ENCODE measurements at regions not wholly inside any gene's neighbourhood (a gene's known extent, or its start where the extent isn't known, plus 50 kb on each side); places are given as distances from the start of the nearest gene placed in this dataset.

DNA sequence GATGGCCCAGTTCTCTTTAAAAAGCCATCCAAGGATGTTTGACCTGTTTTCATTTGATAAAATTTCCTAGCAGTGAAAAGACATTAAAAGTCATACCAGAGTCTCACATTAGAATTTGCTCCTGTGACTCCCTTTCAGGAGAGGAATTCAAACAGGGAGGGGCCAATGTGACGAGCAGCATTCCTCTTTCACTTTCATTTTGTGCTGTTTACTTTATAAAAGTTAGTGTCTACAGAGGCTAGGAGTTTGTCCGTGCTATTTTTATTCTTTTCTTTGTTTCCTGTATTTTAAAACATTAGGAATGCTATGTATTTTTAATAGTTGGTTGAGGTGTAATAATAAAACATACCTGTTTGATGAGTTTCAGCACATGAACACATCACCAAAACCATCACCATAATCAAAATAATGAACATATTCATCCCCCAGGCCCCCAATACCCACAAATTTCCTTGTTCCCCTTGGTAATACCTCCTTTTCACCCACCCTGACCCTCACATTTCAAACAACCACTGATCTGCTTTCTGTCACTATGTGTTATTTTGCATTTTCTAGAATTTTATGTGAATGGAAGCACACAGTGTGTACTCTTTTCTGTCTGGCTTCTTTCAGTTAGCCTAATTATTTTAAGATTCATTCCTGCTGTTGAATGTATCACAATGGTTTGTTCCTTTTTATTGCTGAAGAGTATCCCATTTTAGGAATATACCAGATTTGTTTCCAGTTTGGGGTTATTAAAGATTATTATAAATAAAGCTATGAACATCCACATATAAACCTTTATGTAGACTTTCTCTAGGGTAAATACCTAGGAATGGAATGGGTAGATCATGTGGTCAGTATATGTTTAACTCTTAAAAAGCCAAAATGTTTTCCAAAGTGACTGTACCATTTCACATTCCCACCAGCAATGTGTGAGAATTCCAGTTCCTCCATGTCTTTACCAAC lies 129.5 kb downstream of the TENT5C start:
- Histone ChIP-seq H3K9ac (ENCODE audit: low read length) (no peak overlapping the region), H3K27ac (ENCODE audit: low read depth, low read length) (no peak overlapping the region), H3K27me3 (ENCODE audit: insufficient read depth, low read length) (no peaks in the 10 kb centered on the region), H3K4me3 (replicated peaks in 1 of 2; ENCODE audit: low read depth in 1 of 2, low read length in 2 of 2) (peak overlapping the region; percentile 8 to 50), H3K9me2 (ENCODE audit: insufficient read depth) (no peaks in the 10 kb centered on the region), H3K9me3 (ENCODE audit: control insufficient read depth in 1 of 2, insufficient read depth in 1 of 2, low read depth in 1 of 2, low read length in 2 of 2) (no peaks in the 10 kb centered on the region), H3K4me2 (ENCODE audit: low read length) (peak overlapping the region; percentile 76), H3K36me3 (ENCODE audit: control insufficient read depth in 1 of 2, insufficient read depth in 2 of 2, low read length in 2 of 2) (no peaks in the 10 kb centered on the region), H4K20me1 (ENCODE audit: insufficient read depth) (no peaks in the 10 kb centered on the region), H3K79me2 (ENCODE audit: insufficient read depth, low read length) (no peaks in the 10 kb centered on the region), H2AFZ (ENCODE audit: low read depth, low read length, poor library complexity, severe bottlenecking) (peak overlapping the region; percentile 98), H3K4me1 (ENCODE audit: control insufficient read depth in 1 of 2, insufficient read depth in 2 of 2, low read length in 2 of 2) (peaks cover 0 to 5% of the 10 kb centered on the region in 2 experiments; a peak in 1 of 4 replicates)
- RAD21 ChIA-PET (ENCODE audit: low non-redundant PET in 1 of 2, low total read pairs in 2 of 2, uncharacterized antibody in 2 of 2, unreplicated experiment in 2 of 2) = no interaction called here
- DNase-seq (ENCODE audit: low read depth, low spot score) (no peak), ATAC-seq (peak; percentile 66; the same call in 1 of the 2 replicates)
- intact Hi-C loops (cut with micrococcal nuclease) = no loop called here
- POLR2A ChIA-PET = no interaction called here
- TF ChIP-seq RAD21 (IDR thresholded peaks at IDR 0.05; ENCODE audit: low read depth) = no peak
- TF ChIP-seq POLR2AphosphoS5 (IDR thresholded peaks at IDR 0.05; ENCODE audit: low read depth, low read length) = no peak
- CTCF ChIA-PET = interaction anchor here (0.7 kb wide), 1 partner anchor 19 kb away, joined by 3 read pairs; no protein-coding TSS in a partner anchor
- BruUV-seq (replicated peaks) = no TSS peak

DNA sequence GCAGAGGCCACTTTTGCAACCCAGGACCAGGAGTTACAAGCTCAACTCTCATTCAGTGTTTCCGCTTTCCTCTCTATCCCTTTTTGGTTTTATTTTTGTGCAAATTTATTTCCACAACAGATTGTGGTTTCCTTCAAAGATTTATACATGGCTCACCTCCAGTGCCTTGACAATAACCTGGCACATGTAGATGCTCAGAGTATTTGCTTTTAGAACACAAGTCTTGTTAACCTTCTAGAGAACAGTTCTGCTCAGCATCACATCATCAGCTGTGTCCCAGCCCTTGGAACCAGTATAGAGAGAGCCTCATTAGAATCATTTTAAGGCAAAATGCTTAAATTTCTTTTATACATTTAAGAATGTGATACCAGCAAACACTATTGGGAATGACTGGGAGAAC lies 133.7 kb downstream of the TENT5C start:
- H4K20me1 ChIP-seq (ENCODE audit: insufficient read depth) = no peaks in the 10 kb centered on the region
- intact Hi-C loops (cut with micrococcal nuclease) = no loop called here
- H3K27me3 ChIP-seq (ENCODE audit: insufficient read depth, low read length) = no peaks in the 10 kb centered on the region
- H3K4me3 ChIP-seq (replicated peaks in 1 of 2; ENCODE audit: low read depth in 1 of 2, low read length in 2 of 2) = no peak overlapping the region
- no peaks in the 10 kb centered on the region for H3K9me3 ChIP-seq (ENCODE audit: control insufficient read depth in 1 of 2, insufficient read depth in 1 of 2, low read depth in 1 of 2, low read length in 2 of 2)
- ATAC-seq (no peak), DNase-seq (ENCODE audit: low read depth, low spot score) (no peak)
- peaks cover 0 to 5% of the 10 kb centered on the region in 2 experiments; a peak in 1 of 4 replicates for H3K4me1 ChIP-seq (ENCODE audit: control insufficient read depth in 1 of 2, insufficient read depth in 2 of 2, low read length in 2 of 2)
- CTCF ChIA-PET = interaction anchor here (1.2 kb wide), 1 partner anchor 14 kb away, joined by 5 read pairs; no protein-coding TSS in a partner anchor
- BruUV-seq (replicated peaks) = no TSS peak
- RAD21 ChIA-PET (ENCODE audit: low non-redundant PET in 1 of 2, low total read pairs in 2 of 2, uncharacterized antibody in 2 of 2, unreplicated experiment in 2 of 2) = no interaction called here
- H3K9ac ChIP-seq (ENCODE audit: low read length) = no peak overlapping the region
- no peak overlapping the region for H3K4me2 ChIP-seq (ENCODE audit: low read length)
- TF ChIP-seq ZFX (IDR thresholded peaks at IDR 0.05) = no peak
- TF ChIP-seq, protein P1, sequence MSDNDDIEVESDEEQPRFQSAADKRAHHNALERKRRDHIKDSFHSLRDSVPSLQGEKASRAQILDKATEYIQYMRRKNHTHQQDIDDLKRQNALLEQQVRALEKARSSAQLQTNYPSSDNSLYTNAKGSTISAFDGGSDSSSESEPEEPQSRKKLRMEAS (IDR thresholded peaks at IDR 0.05) = no peak
- no peak for TF ChIP-seq SRF (IDR thresholded peaks at IDR 0.05; ENCODE audit: low read depth)
- no peak for TF ChIP-seq FOSL1 (IDR thresholded peaks at IDR 0.05; ENCODE audit: low read depth)
- TF ChIP-seq RAD21 (IDR thresholded peaks at IDR 0.05; ENCODE audit: low read depth) = no peak
- no peak for TF ChIP-seq SP1 (IDR thresholded peaks at IDR 0.05; ENCODE audit: low read depth)
- TF ChIP-seq ZNF274 (IDR thresholded peaks at IDR 0.05; ENCODE audit: low read depth, low read length) = no peak
- no peak for TF ChIP-seq EZH2phosphoT487 (IDR thresholded peaks at IDR 0.05; ENCODE audit: borderline replicate concordance)
- no peak for TF ChIP-seq ELF1 (IDR thresholded peaks at IDR 0.05; ENCODE audit: borderline replicate concordance, low read depth)
- TF ChIP-seq, protein P2, sequence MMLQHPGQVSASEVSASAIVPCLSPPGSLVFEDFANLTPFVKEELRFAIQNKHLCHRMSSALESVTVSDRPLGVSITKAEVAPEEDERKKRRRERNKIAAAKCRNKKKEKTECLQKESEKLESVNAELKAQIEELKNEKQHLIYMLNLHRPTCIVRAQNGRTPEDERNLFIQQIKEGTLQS (IDR thresholded peaks at IDR 0.05) = no peak
- TF ChIP-seq, protein P3, sequence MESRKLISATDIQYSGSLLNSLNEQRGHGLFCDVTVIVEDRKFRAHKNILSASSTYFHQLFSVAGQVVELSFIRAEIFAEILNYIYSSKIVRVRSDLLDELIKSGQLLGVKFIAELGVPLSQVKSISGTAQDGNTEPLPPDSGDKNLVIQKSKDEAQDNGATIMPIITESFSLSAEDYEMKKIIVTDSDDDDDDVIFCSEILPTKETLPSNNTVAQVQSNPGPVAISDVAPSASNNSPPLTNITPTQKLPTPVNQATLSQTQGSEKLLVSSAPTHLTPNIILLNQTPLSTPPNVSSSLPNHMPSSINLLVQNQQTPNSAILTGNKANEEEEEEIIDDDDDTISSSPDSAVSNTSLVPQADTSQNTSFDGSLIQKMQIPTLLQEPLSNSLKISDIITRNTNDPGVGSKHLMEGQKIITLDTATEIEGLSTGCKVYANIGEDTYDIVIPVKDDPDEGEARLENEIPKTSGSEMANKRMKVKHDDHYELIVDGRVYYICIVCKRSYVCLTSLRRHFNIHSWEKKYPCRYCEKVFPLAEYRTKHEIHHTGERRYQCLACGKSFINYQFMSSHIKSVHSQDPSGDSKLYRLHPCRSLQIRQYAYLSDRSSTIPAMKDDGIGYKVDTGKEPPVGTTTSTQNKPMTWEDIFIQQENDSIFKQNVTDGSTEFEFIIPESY (IDR thresholded peaks at IDR 0.05; ENCODE audit: extremely low read depth, insufficient replicate concordance, low read length) = no peak
- no peak for TF ChIP-seq JUND (IDR thresholded peaks at IDR 0.05)
- TF ChIP-seq CBX3 (IDR thresholded peaks at IDR 0.05; ENCODE audit: low read depth) = no peak
- H3K79me2 ChIP-seq (ENCODE audit: insufficient read depth, low read length) = no peaks in the 10 kb centered on the region
- no peaks in the 10 kb centered on the region for H3K9me2 ChIP-seq (ENCODE audit: insufficient read depth)
- H2AFZ ChIP-seq (ENCODE audit: low read depth, low read length, poor library complexity, severe bottlenecking) = no peak overlapping the region
- POLR2A ChIA-PET = no interaction called here
- H3K36me3 ChIP-seq (ENCODE audit: control insufficient read depth in 1 of 2, insufficient read depth in 2 of 2, low read length in 2 of 2) = no peaks in the 10 kb centered on the region
- no peak overlapping the region for H3K27ac ChIP-seq (ENCODE audit: low read depth, low read length)
